HEK293T (cell line): ENCODE measurements at regions not wholly inside any gene's neighbourhood (a gene's known extent, or its start where the extent isn't known, plus 50 kb on each side); places are given as distances from the start of the nearest gene placed in this dataset.

Experiments used
- BHLHE40 ChIP-seq: fragments of 450-650 bp; IDR thresholded peaks from 2 replicates; pipeline ENCODE4 v1.6.1; 2016; ENCODE audit warnings: mild to moderate bottlenecking, moderate library complexity, borderline replicate concordance
- CTBP1 ChIP-seq: fragments of 450-650 bp; IDR thresholded peaks from 2 replicates; pipeline ENCODE4 v1.6.1; 2016; ENCODE audit warnings: borderline replicate concordance
- ELF4 ChIP-seq: fragments of 450-650 bp; IDR thresholded peaks from 2 replicates; pipeline ENCODE4 v1.6.1; 2017; ENCODE audit warnings: antibody characterized with exemption
- FOXA1 ChIP-seq: fragments of 450-650 bp; IDR thresholded peaks from 2 replicates; pipeline ENCODE4 v1.6.1; 2016; ENCODE audit warnings: mild to moderate bottlenecking
- FOXK2 ChIP-seq: fragments of 450-650 bp; IDR thresholded peaks from 2 replicates; pipeline ENCODE4 v1.6.1; 2016; ENCODE audit warnings: mild to moderate bottlenecking
- FOXM1 ChIP-seq: fragments of 450-650 bp; IDR thresholded peaks from 2 replicates; pipeline ENCODE4 v1.6.1; 2017; ENCODE audit warnings: mild to moderate bottlenecking, borderline replicate concordance
- HDGF ChIP-seq: fragments of 450-650 bp; IDR thresholded peaks from 2 replicates; pipeline ENCODE4 v1.6.1; 2017; ENCODE audit warnings: antibody characterized with exemption, borderline replicate concordance
- L3MBTL2 ChIP-seq: fragments of 450-650 bp; conservative IDR thresholded peaks from 2 replicates; pipeline ENCODE4 v1.6.1; 2016; ENCODE audit warnings: mild to moderate bottlenecking
- NFRKB ChIP-seq: fragments of 450-650 bp; IDR thresholded peaks from 2 replicates; pipeline ENCODE4 v1.6.1; 2016; ENCODE audit warnings: mild to moderate bottlenecking, moderate library complexity
- PKNOX1 ChIP-seq: fragments of 450-650 bp; IDR thresholded peaks from 2 replicates; pipeline ENCODE4 v1.6.1; 2016
- SP1 ChIP-seq: fragments of 450-650 bp; IDR thresholded peaks from 2 replicates; pipeline ENCODE4 v1.6.1; 2017
- SUZ12 ChIP-seq: fragments of 450-650 bp; IDR thresholded peaks from 2 replicates; pipeline ENCODE4 v1.6.1; 2016; ENCODE audit warnings: mild to moderate bottlenecking
- TARDBP ChIP-seq: fragments of 450-650 bp; IDR thresholded peaks from 2 replicates; pipeline ENCODE4 v1.6.1; 2016
- ZNF384 ChIP-seq: fragments of 450-650 bp; IDR thresholded peaks from 2 replicates; pipeline ENCODE4 v1.6.1; 2016

DNA sequence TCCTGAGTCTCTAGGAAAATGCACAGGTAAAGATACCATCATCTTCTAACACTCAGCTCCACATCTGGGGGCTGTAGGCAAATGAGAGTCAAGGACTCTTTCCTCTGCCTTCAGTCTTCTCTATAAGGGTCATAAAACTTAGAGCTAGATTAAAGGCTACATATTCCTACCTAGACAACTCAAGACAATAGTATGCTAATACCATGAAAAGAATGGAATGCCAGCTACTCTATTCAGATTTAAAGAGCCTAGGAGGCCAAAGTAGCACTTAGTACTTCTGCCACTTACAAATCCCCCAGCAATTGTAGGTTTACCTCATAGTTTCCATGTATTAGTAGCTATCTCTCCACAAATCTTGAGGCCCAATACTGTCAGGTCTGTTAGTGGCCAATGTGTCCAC lies 453.0 kb downstream of the SLITRK5 start:
- TF ChIP-seq ELF4 (no peak), FOXM1 (no peak), L3MBTL2 (no peak), FOXA1 (no peak), BHLHE40 (no peak), FOXK2 (no peak), HDGF (no peak), TARDBP (no peak), NFRKB (no peak), ZNF384 (no peak), PKNOX1 (no peak), SUZ12 (no peak), CTBP1 (no peak), SP1 (no peak)
